ENCODE measurements at regions not wholly inside any gene's neighbourhood (a gene's known extent, or its start where the extent isn't known, plus 50 kb on each side); places are given as distances from the start of the nearest gene placed in this dataset.

- no peak for TF ChIP-seq CTCF (IDR thresholded peaks at IDR 0.05)
- no peak for TF ChIP-seq POLR2A (IDR thresholded peaks at IDR 0.05)
Observed at GRCh38 chr4:179977378-179977777, 2265.8 kb upstream of the TENM3 start.
